Stimulated activated CD8-positive, alpha-beta memory T cell treated with anti-CD3 and anti-CD28 coated beads, Interleukin-15, amount 100 ng/mL, for 24 hours (primary cell): ENCODE measurements at regions not wholly inside any gene's neighbourhood (a gene's known extent, or its start where the extent isn't known, plus 50 kb on each side); places are given as distances from the start of the nearest gene placed in this dataset.
"Not testable (repeated sequence)": the region's sequence is repeated elsewhere in the genome, so short reads cannot be mapped to it uniquely, and the experiment has no call there.

Source experiments
- DNase-seq: peaks from one replicate; pipeline ENCODE4 v3.0.0-alpha.2; 2020; ENCODE audit warnings: low read depth

DNA sequence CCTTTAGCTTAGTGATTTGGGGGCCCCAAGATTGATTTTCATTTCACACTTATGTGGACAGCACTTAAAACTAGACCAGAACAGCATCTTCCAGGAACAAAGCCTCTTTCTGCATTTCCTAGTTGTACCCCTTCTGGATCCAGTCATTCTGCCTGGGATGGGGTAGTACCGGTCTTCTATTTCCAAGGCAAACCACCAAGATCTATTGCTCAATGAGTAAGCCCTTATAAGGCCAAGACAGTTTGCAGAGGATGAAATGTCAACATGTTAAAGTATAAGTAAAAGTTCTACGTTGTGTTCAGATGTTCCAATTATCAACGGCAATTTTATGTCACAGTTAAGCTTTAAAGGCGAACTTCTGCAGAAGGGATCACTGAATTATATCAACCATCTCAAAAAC is 106.9 kb upstream of the ZNF746 start:
- no peak for DNase-seq

DNA sequence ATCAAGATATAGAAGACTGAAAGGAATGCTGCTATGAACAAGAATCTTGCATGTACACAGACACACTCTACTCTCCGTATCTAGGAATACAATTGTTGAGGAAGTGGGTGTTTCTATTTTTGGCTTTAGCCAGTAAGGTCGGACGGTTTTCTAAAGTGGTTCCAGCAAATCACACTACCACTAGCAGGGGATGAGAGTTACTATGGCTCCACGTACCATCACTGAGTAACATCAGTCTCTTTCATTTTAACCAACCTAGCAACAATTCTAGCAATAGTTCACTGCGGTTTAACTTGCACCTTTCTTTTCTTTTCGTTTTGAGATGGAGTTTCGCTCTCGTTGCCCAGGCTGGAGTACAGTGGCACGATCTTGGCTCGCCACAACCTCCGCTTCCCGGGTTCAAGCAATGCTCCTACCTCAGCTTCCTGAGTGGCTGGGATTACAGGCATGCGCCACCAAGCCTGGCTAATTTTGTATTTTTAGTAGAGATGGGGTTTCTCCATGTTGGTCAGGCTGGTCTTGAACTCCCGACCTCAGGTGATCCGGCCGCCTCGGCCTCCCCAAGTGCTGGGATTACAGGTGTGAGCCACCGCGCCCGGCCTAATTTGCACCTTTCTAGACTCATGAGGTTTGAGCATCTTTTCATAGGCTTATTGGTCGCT is 103.2 kb upstream of the ZNF746 start:
- not testable (repeated sequence) for DNase-seq

DNA sequence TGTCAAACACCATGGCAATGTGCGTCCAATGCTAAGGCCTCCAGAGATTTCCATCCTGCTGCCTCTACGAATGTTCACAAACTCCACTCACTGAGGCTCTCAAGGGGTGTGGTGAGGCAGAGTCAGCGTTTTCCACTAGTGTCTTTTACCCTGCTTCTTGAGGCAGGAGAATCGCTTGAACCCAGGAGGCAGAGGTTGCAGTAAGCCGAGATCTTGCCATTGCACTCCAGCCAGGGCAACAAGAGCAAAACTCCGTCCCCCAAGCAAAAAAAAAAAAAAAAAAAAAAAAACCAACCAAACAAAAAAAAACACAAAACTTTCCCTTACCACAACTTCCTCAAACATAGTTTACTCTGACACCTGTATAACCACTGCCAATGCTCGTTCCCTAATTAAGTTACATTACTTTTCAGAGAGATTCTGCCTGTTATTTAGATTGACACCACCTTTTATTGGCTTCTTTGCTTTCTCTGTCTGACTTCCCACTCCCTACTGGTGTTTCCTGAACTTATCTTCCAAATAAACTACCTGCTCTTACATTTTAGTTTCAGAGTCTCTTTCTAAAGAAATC is 102.1 kb upstream of the ZNF746 start:
- DNase-seq = no peak

DNA sequence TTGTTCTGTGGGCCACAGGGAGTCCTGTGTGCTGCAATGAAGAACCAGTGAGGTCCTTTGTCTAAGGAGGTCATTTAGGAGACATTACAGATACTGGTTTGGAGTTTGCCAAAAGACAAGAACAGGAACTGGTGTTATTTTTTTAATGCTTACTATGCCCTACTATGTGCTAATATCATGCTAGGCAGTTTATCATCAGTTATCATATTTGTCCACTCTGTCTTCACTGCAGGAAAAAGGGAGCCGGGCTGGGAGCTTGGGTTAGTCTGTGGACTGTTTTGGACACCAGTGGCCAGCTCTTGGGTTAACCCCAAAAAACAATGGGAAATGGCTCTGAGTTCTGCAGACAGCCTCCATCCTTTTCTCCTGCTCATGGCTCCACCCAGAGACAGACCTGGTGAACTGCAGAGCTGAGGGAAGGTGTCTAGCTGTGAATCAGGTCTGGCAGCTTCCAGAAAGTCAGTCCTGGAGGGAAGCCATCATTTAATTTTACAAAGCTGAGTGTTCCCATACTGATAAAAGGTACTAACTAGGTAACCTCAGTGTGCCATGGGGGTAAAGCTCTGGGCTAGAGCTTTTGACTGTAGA is 101.2 kb upstream of the ZNF746 start:
- DNase-seq = no peak

DNA sequence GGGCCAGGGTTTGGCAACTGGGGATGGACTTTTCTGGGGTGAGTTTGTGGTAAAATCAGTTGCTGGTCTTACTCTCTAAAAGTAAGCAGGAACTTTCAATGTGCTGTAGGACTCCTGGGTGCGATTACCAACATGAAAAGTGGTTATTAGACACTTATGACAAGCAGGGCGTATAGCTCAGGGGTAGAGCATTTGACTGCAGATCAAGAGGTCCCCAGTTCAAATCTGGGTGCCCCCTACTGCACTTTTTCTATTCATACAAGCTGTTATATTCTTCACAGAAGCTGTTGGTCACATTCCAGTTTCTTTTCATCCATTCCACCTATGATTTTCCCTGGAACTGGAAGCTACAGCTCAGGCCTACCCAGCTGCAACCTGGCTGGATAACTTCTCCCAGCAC is 100.2 kb upstream of the ZNF746 start:
- not testable (repeated sequence) for DNase-seq

DNA sequence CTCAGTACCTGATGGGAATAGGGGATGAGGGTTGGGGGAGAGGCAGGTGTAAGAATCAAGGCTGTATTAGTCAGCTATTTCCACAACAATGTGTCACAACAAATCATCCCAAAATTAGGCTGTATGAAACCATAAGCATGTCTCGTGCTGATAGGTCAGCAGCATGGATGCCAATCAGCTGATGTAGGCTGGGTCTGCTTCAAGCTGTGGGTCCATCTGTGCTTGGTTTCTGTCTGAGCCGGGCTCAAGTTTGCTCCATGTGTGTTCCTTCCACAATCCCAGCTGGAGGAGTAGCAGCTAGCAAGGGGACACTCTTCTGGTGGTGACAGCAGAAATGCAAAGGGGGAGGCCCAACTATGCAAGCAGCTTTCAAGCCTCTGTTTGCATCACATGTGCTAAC is 97.9 kb upstream of the ZNF746 start:
- DNase-seq = no peak

DNA sequence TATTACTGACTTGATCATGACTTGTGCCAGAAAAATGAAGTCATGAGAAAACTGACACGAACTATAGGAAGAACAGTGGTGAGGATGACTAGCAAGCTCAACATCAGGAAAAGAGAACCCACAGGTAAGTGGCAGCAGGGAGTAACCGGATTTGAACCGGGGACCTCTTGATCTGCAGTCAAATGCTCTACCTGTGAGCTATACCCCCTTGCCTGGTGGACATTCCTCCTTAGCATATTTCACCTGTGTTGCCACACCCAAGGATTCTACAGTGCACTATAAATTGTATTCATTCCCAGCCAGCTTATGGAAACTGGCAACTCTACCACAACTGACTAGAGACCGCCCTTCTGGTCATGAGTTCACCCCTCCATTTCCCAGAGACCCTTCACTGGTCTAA is 97.5 kb upstream of the ZNF746 start:
- no peak for DNase-seq

DNA sequence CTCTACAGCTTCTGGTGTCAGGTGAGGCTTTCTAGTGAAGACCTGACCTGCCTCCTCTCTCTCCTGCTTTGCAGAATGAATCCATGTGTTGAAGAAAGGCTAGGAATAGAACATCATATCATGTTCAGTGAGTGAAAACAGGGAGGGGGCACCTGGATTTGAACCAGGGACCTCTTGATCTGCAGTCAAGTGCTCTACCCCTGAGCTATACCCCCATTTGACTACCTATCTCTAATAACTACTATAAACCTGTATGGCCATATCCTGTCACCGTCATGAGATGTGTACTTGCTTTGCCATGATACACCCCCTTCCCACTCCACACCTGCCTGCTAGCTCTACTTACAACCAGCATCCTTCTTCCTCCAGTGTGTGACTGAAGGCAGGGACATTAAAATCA is 91.3 kb upstream of the ZNF746 start:
- DNase-seq = no peak

DNA sequence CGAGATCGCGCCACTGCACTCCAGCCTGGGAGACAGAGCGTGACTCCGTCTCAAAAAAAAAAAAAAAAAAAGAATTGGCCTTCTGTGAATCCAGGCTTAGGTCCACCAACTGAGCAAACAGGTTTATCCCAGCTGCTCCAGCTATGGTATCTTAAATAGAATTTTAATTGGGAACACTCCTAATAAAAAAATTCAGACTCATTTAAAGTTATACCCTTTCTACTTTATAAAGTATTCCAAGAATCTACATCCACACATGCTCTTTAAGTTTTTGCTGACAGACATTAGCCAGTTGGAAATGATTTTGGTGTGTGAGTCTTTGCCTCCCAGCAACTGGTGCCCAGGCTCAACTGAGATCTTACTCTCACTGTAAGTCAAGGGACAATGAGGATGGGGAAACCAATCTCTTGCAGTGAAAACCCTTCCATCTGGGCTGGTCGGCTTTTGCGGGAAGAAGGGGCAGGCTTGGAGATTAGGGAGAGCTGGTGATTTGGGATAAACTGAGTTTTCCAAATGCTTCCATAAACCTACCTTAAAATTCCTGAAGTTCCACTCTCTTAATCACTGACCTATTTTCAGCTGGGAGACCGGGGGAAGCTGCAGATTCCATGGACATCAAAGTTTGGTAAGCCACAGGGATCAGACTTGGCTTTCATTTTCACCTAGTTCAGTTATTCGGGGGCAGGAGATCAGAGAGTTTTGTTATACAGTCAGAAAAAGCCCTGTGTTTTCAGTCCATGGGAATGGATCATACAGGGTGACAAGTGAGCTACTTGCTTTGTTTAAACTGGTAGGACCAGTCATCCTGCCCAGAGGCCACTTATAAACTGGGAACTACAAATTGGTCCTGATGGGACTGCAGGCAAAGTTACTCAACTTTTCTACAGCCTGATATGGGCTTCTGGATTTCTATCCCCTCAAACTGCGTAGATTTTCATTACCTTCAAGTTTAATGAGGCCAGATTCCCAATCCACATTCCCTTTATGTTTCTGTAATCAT is 89.3 kb upstream of the ZNF746 start:
- DNase-seq = no peak

DNA sequence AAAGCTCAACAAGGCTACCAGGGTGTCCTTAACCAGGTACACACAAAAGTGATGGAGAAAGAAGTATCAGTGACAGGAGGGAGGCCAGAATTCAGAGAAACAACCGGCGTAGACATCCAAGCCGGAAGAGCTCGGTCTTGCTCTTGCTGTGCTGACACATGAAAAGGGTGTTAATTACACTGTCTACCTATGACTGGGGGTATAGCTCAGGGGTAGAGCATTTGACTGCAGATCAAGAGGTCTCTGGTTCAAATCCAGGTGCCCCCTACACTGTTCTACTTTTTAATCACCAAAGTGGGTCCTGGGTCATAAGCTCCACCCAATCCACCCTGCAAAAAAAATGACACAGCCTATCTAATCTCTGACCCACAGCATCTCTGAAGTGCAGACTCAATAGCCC is 86.9 kb upstream of the ZNF746 start:
- no peak for DNase-seq

DNA sequence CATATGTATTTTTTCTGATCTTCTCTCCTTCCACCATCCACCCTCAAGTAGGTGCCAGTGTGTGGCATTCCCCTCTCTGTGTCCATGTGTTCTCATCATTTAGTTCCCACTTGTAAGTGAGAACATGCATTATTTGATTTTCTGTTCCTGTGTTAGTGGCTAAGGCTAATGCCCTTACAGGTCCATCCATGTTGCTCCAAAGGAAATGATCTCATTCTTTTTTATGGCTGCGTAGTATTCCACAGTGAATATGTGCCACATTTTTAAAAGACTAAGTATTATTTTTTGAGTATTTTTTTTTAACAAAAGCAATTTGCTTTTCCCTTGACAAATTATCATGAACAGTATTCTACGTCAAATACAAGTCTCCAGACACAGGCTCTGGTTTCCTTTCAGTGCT is 86.4 kb upstream of the ZNF746 start:
- DNase-seq = no peak

DNA sequence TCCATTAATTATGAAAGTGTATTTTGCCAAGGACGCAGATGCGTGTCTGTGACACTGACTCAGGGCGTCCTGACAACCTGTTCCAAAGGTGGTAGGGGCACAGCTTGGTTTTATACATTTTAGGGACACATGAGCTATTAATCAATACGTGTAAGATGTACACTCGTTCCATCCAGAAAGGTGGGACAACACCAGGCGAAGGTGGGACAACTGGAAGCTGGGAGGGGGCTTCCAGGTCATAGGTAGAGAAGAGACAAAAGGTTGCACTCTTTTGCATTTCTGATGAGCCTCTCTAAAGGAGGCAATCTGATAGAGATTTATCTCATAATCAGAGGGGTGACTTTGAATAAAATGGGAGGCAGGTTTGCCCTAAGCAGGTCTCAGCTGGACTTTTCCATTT is 82.7 kb upstream of the ZNF746 start:
- DNase-seq = no peak

DNA sequence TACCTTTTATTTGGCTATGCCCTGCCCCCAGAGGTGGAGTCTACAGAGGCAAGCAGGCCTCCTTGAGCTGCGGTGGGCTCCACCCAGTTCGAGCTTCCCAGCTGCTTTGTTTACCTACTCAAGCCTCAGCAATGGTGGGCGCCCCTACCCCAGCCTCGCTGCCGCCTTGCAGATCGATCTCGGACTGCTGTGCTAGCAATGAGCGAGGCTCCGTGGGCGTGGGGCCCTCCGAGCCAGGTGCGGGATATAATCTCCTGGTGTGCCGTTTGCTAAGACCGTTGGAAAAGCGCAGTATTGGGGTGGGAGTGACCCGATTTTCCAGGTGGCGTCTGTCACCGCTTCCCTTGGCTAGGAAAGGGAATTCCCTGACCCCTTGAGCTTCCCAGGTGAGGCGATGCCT is 81.8 kb upstream of the ZNF746 start:
- not testable (repeated sequence) for DNase-seq

DNA sequence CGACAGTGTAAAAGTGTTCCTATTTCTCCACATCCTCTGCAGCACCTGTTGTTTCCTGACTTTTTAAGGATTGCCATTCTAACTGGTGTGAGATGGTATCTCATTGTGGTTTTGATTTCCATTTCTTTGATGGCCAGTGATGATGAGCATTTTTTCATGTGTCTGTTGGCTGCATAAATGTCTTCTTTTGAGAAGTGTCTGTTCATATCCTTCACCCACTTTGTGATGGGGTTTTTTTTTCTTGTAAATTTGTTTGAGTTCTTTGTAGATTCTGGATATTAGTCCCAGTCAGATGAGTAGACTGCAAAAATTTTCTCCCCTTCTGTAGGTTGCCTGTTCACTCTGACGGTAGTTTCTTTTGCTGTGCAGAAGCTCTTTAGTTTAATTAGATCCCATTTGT is 76.8 kb upstream of the ZNF746 start:
- DNase-seq = not testable (repeated sequence)

DNA sequence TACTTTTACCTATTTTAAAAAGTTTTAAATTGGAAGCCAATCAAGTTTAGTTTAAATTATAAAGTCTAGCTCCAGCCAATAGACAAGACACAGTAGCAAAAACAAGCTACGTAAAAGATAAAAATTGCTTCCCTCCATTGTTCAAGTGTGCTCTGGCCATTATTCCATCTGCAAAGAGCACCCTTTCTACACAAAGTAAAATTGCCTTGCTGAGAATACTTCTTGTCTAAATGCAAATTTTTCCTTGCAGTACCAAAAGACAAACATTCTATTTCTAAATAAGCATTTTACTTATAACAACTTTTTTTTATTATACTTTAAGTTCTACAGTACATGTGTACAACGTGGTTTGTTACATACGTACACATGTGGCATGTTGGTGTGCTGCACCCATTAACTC is 75.9 kb upstream of the ZNF746 start:
- no peak for DNase-seq

DNA sequence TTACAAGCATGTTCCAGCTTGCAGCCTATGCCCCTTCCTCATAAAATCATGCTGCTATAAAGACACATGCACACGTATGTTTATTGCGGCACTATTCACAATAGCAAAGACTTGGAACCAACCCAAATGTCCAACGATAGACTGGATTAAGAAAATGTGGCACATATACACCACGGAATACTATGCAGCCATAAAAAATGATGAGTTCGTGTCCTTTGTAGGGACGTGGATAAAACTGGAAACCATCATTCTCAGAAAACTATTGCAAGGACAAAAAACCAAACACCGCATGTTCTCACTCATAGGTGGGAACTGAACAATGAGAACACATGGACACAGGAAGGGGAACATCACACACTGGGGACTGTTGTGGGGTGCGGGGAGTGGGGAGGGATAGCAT is 75.3 kb upstream of the ZNF746 start:
- DNase-seq = not testable (repeated sequence)

DNA sequence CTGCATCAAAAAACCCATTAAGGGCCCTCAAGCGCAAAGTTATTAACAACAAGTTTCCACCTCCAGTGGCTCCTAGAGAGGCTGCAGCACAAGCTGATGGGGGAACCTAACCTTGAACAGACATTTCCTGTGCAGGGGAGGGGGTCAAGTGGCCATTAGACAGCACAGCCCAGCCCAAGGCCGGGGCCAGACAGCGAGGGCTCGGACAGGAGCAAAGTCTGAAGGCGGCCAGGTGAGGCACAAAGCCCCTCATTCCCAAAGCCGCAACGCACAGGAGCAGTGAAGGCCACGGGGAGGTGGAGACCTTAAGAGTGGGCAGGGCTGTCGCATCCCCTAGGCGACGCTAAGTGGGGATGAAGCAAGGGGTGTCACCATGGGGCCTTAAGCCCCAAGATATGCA is 73.2 kb upstream of the ZNF746 start:
- DNase-seq = no peak

DNA sequence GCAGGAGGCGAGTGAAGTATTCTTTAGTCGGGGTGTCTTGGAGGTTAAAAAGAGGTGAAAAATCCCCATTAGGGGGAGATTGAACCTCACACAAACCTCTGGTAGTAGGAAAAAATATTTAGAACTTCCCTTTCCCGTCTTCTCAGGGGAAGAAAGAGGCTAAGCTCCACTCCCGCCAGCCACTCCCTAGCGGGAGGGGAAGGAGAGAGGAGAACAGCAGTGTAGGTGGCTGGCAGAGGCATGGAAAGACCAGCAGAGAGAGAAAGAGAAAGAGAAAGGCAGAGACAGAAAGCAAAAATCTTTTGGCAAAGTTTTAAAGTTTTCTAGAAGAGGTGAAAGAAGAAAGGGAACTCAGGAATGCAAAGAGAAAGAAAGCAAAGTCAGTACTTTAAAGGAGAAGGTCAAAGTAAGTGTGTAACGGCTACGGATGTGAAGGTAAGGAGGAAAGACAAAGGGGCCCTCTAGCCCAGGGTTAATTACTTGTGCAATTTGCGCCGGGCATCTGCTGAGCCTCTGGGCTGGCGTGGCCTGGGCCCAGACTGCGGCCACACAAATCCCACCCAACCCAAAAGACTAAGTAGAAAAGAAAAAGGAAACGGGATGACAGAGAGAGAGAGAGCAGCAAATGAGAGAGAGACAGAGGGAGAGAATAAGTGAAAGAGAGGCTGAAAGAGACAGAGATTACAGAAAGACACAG is 72.3 kb upstream of the ZNF746 start:
- DNase-seq = no peak

DNA sequence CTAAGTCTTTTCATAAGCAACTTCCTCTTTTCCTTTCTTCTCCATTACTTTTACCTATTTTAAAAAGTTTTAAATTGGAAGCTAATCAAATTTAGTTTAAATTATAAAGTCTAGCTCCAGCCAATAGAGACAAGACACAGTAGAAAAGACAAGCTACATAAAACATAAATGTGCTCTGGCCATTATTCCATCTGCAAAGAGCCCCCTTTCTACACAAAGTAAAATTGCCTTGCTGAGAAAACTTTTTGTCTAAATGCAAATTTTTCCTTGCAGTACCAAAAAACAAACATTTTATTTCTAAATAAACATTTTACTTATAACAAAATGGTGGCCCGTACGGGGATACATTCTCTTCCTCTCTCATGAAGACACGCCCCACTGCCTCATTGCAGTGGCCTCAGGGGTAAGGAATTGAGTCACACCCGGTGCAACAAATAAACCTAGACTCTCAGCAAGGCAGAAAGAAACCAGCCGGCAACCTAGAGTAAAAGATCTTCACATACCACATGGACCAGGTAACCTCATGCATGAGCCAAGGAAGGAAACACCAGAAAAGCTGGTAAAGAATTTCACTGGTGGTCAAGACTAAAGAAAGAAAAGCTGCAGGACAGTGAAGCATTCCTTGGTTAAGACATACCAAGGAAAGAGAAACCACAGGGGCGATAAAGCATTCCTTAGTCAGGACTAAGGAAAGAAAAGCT is 71.6 kb upstream of the ZNF746 start:
- DNase-seq = no peak

DNA sequence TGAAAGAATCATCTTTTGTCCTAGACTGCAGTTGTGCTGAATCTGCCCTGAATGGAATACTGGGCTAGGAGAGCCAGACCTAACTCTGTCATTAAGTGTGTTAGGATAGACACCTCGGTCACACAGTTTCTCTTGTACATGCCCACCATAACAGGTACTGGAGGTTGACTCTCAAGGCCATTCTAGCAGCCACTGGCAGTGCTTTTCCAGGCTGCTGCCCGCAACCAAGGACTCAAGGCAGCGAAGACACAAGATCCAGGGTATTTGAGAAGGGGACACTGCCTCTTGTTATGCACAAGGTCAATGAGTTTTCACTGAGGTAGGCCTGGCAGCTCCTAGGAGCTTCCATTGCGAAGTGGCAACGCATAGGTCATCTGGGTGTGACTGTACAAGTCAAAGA is 70.6 kb upstream of the ZNF746 start:
- no peak for DNase-seq

DNA sequence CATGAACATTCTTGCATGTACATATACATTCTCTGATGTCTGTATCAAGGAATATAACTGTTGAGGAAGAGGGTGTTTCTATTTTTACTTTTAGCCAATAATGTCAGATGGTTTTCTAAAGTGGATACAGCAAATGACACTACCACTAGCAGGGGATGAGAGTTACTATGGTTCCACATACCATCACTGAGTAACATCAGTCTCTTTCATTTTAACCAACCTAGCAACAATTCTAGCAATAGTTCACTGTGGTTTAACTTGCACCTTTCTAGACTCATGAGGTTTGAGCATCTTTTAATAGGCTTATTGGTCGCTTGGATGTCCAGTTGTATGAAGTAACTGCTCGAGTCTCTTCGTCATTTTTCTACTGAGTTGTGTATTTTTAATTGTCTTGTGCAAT is 68.5 kb upstream of the ZNF746 start:
- no peak for DNase-seq

DNA sequence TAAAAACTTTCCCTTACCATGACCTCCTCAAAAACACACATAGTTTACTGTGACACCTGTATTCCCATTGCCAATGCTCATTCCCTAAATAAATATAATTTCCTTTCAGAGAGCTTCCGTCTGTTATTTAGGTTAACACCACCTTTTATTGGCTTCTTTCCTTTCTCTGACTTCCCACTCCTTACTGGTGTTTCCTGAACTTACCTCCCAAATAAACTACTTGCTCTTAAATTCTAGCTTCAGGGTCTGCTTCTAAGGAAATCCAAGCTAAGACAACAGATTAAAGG is 67.4 kb upstream of the ZNF746 start:
- DNase-seq = no peak
